Activated CD8-positive, alpha-beta memory T cell treated with anti-CD3 and anti-CD28 coated beads, Interleukin-2, amount 50 U/mL, for 1 hour (primary cell): ENCODE measurements at regions not wholly inside any gene's neighbourhood (a gene's known extent, or its start where the extent isn't known, plus 50 kb on each side); places are given as distances from the start of the nearest gene placed in this dataset.
"Not testable (repeated sequence)": the region's sequence is repeated elsewhere in the genome, so short reads cannot be mapped to it uniquely, and the experiment has no call there.

Experiments
- DNase-seq: peaks from one replicate; pipeline ENCODE4 v3.0.0-alpha.2; 2020; ENCODE audit errors: extremely low read depth

GRCh38 chr9:7347556-7347955 is 452.0 kb downstream of the DMAC1 start:
- no peak for DNase-seq

GRCh38 chr9:7346144-7346543 is 453.4 kb downstream of the DMAC1 start:
- DNase-seq, result no peak

GRCh38 chr9:7342736-7343135 is 456.8 kb downstream of the DMAC1 start:
- DNase-seq, result no peak

- no peak for DNase-seq
Measured at GRCh38 chr9:7342229-7342628, 457.3 kb downstream of the DMAC1 start.

- no peak for DNase-seq
Measured at GRCh38 chr9:7341571-7341970, 458.0 kb downstream of the DMAC1 start.

- no peak for DNase-seq
Measured at GRCh38 chr9:7340451-7340850, 459.1 kb downstream of the DMAC1 start.

GRCh38 chr9:7338586-7339281 is 460.8 kb downstream of the DMAC1 start:
- no peak for DNase-seq

GRCh38 chr9:7336356-7337065 is 463.1 kb downstream of the DMAC1 start:
- DNase-seq, result no peak

GRCh38 chr9:7333719-7334118 is 465.9 kb downstream of the DMAC1 start:
- DNase-seq, result no peak

- DNase-seq, result no peak
Measured at GRCh38 chr9:7332780-7333179, 466.8 kb downstream of the DMAC1 start.

GRCh38 chr9:7328453-7328852 is 471.1 kb downstream of the DMAC1 start:
- DNase-seq, result no peak

GRCh38 chr9:7325995-7326394 is 473.6 kb downstream of the DMAC1 start:
- no peak for DNase-seq

GRCh38 chr9:7324152-7324598 is 475.4 kb downstream of the DMAC1 start:
- no peak for DNase-seq

GRCh38 chr9:7320841-7321240 is 478.7 kb downstream of the DMAC1 start:
- no peak for DNase-seq

- DNase-seq, result no peak
Measured at GRCh38 chr9:7320139-7320538, 479.4 kb downstream of the DMAC1 start.

- DNase-seq, result no peak
Measured at GRCh38 chr9:7318920-7319319, 480.7 kb downstream of the DMAC1 start.

- DNase-seq, result no peak
Measured at GRCh38 chr9:7316967-7317366, 482.6 kb downstream of the DMAC1 start.

- no peak for DNase-seq
Measured at GRCh38 chr9:7316166-7316795, 483.3 kb downstream of the DMAC1 start.

- no peak for DNase-seq
Measured at GRCh38 chr9:7315746-7316145, 483.8 kb downstream of the DMAC1 start.

GRCh38 chr9:7315116-7315515 is 484.5 kb downstream of the DMAC1 start:
- no peak for DNase-seq

- DNase-seq, result no peak
Measured at GRCh38 chr9:7313389-7313788, 486.2 kb downstream of the DMAC1 start.

GRCh38 chr9:7309051-7309450 is 490.5 kb downstream of the DMAC1 start:
- DNase-seq, result not testable (repeated sequence)

GRCh38 chr9:7305677-7306076 is 493.9 kb downstream of the DMAC1 start:
- no peak for DNase-seq
